Uterus (tissue), 3 donors: ENCODE measurements at regions not wholly inside any gene's neighbourhood (a gene's known extent, or its start where the extent isn't known, plus 50 kb on each side); places are given as distances from the start of the nearest gene placed in this dataset.
"Not testable (repeated sequence)": the region's sequence is repeated elsewhere in the genome, so short reads cannot be mapped to it uniquely, and the experiment has no call there.

ENCODE experiments used
- DNase-seq, 2 donors: peaks; one replicate each; pipeline ENCODE4 v3.0.0-alpha.2; 2019 to 2020
- H3K27ac ChIP-seq, 2 donors: fragments of 200-600 bp; sonication (generic); 1 replicate in 1 of 2; 2 replicates in 1 of 2; pipeline ENCODE4 v1.5.1; 2016 to 2018
- H3K27me3 ChIP-seq, 2 donors: fragments of 200-600 bp; sonication (generic); one replicate each; pipeline ENCODE4 v1.5.1; 2018 to 2019; ENCODE audit warnings: control low read depth in 1 of 2
- H3K36me3 ChIP-seq, 2 donors: fragments of 200-600 bp; sonication (generic); one replicate each; pipeline ENCODE4 v1.5.1; 2019; ENCODE audit warnings: control low read depth in 1 of 2
- H3K4me1 ChIP-seq, 2 donors: fragments of 200-600 bp; sonication (generic); one replicate each; pipeline ENCODE4 v1.5.1; 2018 to 2019; ENCODE audit warnings: control low read depth in 1 of 2
- H3K4me3 ChIP-seq, 2 donors: fragments of 200-600 bp; sonication (generic); 1 replicate in 1 of 2; 2 replicates in 1 of 2; pipeline ENCODE4 v1.5.1; 2018 to 2019; ENCODE audit warnings: mild to moderate bottlenecking in 1 of 2
- H3K9me3 ChIP-seq, 2 donors: fragments of 200-600 bp; sonication (generic); one replicate each; pipeline ENCODE4 v1.5.1; 2019; ENCODE audit warnings: control low read depth in 1 of 2
- CTCF ChIP-seq, 4 experiments: fragments of 200-600 bp in 2 of 4; fragments of 450-650 bp in 2 of 4; sonication (generic) in 2 of 4; IDR thresholded peaks; one replicate each; pipeline ENCODE4 v1.5.1; 2016 to 2019; ENCODE audit warnings: antibody characterized with exemption in 4 of 4, mild to moderate bottlenecking in 2 of 4, moderate library complexity in 1 of 4
- POLR2A ChIP-seq, 2 donors: fragments of 450-650 bp; IDR thresholded peaks; one replicate each; pipeline ENCODE4 v1.6.1; 2016; ENCODE audit warnings: antibody characterized with exemption in 2 of 2, mild to moderate bottlenecking in 1 of 2, moderate library complexity in 1 of 2
- intact Hi-C: fragments of 100-400 bp; cut with DNase I; formaldehyde crosslinking; loops from one replicate; pipeline ENCODE4 v1.15.1; 2023; ENCODE audit warnings: low total_unique reads
- donor health status: DM: yes; HTN: yes; CAD: no.

DNA sequence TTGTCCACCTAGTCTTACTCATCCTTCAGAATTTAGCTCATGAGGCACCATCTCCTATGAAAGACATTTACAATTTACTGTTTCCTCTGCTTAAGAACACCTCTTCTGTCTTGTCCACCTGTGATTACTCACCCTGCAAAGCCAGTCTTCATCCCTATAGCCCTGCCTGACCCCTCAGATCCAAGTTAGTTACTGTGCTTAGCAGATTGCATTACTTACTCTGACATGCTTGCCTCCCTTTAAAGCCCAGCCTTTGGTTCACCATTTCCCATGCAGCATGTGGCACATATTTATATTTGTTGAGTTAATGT is 60.9 kb upstream of the VCAM1 start:
- Histone ChIP-seq H3K9me3 (no peaks in the 10 kb centered on the region), H3K36me3 (no peaks in the 10 kb centered on the region), H3K27me3 (no peaks in the 10 kb centered on the region), H3K27ac (no peak overlapping the region), H3K4me1 (no peaks in the 10 kb centered on the region), H3K4me3 (no peak overlapping the region)
- no peak for TF ChIP-seq CTCF (IDR thresholded peaks at IDR 0.05)
- no peak for TF ChIP-seq POLR2A (IDR thresholded peaks at IDR 0.05)
- intact Hi-C loops, result no loop called here
- no peak for DNase-seq

DNA sequence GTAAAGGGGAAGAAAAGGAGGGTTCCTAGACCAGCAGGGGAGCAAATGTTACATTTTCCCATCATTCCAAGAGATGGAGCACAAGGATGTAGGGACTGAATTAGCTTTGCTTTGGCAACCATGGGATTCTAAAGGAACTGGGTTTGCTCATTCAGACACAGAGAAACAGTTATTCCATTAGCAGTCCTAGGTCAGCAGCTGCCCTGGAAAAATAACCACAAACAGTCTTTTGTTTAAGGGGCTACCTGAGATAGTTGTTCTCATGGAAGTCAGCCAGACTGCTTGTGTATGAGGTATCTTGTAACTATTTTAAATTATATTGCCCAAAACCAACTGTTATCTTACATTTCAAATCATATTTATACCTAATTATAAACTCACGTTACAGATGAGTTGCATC is 58.4 kb upstream of the VCAM1 start:
- Histone ChIP-seq H3K27ac (no peak overlapping the region), H3K4me3 (no peak overlapping the region), H3K27me3 (no peaks in the 10 kb centered on the region), H3K36me3 (no peaks in the 10 kb centered on the region), H3K4me1 (no peaks in the 10 kb centered on the region), H3K9me3 (no peaks in the 10 kb centered on the region)
- DNase-seq, result no peak
- no peak for TF ChIP-seq POLR2A (IDR thresholded peaks at IDR 0.05)
- no peak for TF ChIP-seq CTCF (IDR thresholded peaks at IDR 0.05)
- intact Hi-C loops, result no loop called here

DNA sequence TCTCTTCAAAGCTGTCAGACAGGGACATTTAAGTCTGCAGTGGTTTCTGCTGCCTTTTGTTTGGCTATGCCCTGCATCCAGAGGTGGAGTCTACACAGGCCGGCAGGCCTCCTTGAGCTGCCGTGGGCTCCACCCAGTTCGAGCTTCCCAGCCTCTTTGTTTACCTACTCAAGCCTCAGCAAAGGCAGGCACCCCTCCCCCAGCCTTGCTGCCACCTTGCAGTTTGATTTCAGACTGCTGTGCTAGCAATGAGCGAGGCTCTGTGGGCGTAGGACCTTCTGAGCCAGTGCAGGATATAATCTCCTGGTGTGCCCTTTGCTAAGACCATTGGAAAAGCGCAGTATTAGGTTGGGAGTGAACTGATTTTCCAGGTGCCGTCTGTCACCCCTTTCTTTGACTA is 51.0 kb upstream of the VCAM1 start:
- H3K36me3 ChIP-seq, H3K4me1 ChIP-seq, DNase-seq, H3K27ac ChIP-seq, H3K9me3 ChIP-seq, H3K4me3 ChIP-seq, H3K27me3 ChIP-seq, intact Hi-C loops: not testable (repeated sequence)
